K562 (cell line): ENCODE measurements at regions not wholly inside any gene's neighbourhood (a gene's known extent, or its start where the extent isn't known, plus 50 kb on each side); places are given as distances from the start of the nearest gene placed in this dataset.

Experiments
- ARNT ChIP-seq, 2 experiments: fragments of 450-650 bp; IDR thresholded peaks; 2 replicates each; pipeline ENCODE4 v1.6.1; 2016; ENCODE audit warnings: mild to moderate bottlenecking in 1 of 2
- CTCF ChIP-seq, 3 experiments: IDR thresholded peaks in 2 of 3; conservative IDR thresholded peaks in 1 of 3; 2 replicates each; pipeline ENCODE4 v1.5.1; 2011 to 2012; ENCODE audit warnings: low read length in 3 of 3, mild to moderate bottlenecking in 3 of 3, control low read depth in 2 of 3, improper control_type of control experiment in 1 of 3, inconsistent platforms in 1 of 3, low read depth in 1 of 3, mixed read lengths in 1 of 3, moderate library complexity in 1 of 3; ENCODE audit not compliant: insufficient read depth in 2 of 3
- HDAC6 ChIP-seq: IDR thresholded peaks from 2 replicates; pipeline ENCODE4 v1.6.1; 2012; ENCODE audit warnings: low read depth, mild to moderate bottlenecking, control low read depth, inconsistent platforms, low read length, moderate library complexity
- MAX ChIP-seq: sonication (generic); formaldehyde crosslinking; IDR thresholded peaks from 2 replicates; pipeline ENCODE4 v1.9.0; 2022; ENCODE audit warnings: mild to moderate bottlenecking, missing genetic modification reagents
- RCOR1 ChIP-seq, 2 experiments: IDR thresholded peaks; 2 replicates each; pipeline ENCODE4 v1.6.1; 2012; ENCODE audit warnings: low read depth in 2 of 2, low read length in 2 of 2, borderline replicate concordance in 1 of 2, improper control_type of control experiment in 1 of 2
- TARDBP ChIP-seq: fragments of 450-650 bp; IDR thresholded peaks from 2 replicates; pipeline ENCODE4 v1.6.1; 2016
- ZNF316 ChIP-seq: fragments of 450-650 bp; IDR thresholded peaks from 2 replicates; pipeline ENCODE4 v1.6.1; 2016
- ZNF561 ChIP-seq: fragments of 450-650 bp; formaldehyde crosslinking; conservative IDR thresholded peaks from 2 replicates; pipeline ENCODE4 v1.4.0; 2020; ENCODE audit warnings: mild to moderate bottlenecking, moderate library complexity

- TF ChIP-seq TARDBP (no peak), RCOR1 (IDR thresholded peaks at IDR 0.05; ENCODE audit: borderline replicate concordance in 1 of 2, low read depth in 2 of 2, low read length in 2 of 2) (no peak), ARNT (IDR thresholded peaks at IDR 0.05) (no peak), ZNF561 (CRISPR knock-in tag) (no peak), ZNF316 (no peak), MAX (no peak), HDAC6 (no peak), CTCF (IDR thresholded peaks at IDR 0.05 in 2 of 3, conservative IDR thresholded peaks at IDR 0.05 in 1 of 3; ENCODE audit: insufficient read depth in 2 of 3, low read depth in 1 of 3, low read length in 3 of 3) (no peak)
Observed at GRCh38 chr13:86914757-86915156, 756.4 kb upstream of the SLITRK5 start.
